ENCODE measurements at regions not wholly inside any gene's neighbourhood (a gene's known extent, or its start where the extent isn't known, plus 50 kb on each side); places are given as distances from the start of the nearest gene placed in this dataset.
"Not testable (repeated sequence)": the region's sequence is repeated elsewhere in the genome, so short reads cannot be mapped to it uniquely, and the experiment has no call there.

DNA sequence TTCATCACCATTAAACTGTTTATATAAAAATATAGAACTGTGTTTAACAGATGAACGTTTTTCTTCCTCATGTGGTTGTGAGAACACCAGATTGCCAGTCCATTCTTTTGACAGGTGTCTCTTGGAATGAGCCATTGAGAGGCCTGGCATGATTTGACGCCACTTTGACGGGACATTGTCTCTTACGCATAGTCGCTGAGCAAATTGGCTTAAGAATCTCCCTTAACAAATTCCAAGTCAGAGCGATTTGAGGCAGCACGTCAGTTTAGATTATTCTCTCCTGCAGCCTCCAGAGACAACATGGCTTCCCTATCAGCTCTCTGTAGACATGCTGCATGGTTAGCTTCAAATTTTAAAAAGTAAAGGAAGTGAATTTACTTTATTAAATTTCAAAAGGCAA lies 510.7 kb upstream of the ACO1 start:
- DNase-seq (ENCODE audit: low read depth in 4 of 4, low spot score in 1 of 4), result no peak

- DNase-seq (ENCODE audit: low read depth in 4 of 4, low spot score in 1 of 4), result no peak
These were observed 490.4 kb upstream of the ACO1 start for GRCh38 chr9:31894008-31894407.

- DNase-seq (ENCODE audit: low read depth in 4 of 4, low spot score in 1 of 4), result no peak
These were observed 476.1 kb upstream of the ACO1 start for GRCh38 chr9:31908158-31908890.

DNA sequence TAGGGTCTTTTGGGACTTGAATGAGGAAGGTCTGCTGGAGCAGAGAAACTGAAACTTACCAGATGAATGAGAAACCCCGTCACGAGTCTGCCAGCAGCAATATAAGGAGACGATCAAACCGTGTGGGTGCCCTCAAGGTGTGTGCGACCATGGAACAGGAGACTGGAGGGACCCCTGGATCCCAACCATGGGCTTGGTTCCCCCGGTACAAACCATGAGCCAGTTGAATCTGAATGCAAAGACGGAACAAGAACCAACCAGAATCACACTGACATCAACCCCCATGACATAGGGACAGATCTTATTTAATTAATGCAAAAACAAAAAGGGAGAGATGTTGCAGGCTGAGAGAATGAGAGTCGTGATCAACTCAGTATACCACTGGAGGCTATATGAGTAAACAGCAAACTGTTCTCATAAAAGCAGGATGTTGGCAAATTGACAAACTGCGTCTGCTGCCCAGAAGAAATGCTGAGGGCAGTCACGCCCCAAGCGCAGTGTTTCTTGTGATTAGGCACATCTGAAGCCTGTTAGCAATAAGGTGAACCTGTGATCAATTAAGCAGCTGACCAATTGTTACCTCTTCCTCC lies 475.5 kb upstream of the ACO1 start:
- no peak for DNase-seq (ENCODE audit: low read depth in 4 of 4, low spot score in 1 of 4)

DNA sequence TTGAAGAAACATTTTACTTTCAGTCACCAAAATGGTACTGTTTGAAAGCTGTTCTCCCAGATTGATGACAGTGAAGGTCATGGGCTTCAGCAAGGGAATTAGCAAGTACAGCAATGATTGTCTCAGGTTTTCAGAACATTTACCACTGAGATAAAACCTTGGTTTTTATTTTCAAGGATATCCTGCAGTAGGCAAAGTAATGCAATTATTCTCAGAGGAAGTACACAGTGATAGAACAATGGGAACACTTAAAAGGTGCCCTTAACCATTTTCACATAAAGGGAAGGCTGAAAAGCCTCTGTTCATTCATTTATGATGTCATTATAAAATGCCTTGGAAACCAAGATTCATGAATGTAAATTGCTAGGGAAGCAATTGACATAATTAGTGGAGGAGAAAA lies 471.8 kb upstream of the ACO1 start:
- no peak for DNase-seq (ENCODE audit: low read depth in 4 of 4, low spot score in 1 of 4)

GRCh38 chr9:31916591-31917241 lies 467.7 kb upstream of the ACO1 start:
- DNase-seq (ENCODE audit: low read depth in 4 of 4, low spot score in 1 of 4), result no peak

GRCh38 chr9:31937737-31938136 lies 446.7 kb upstream of the ACO1 start:
- not testable (repeated sequence) for DNase-seq (ENCODE audit: low read depth in 4 of 4, low spot score in 1 of 4)

GRCh38 chr9:31950756-31951155 lies 433.7 kb upstream of the ACO1 start:
- DNase-seq (ENCODE audit: low read depth in 4 of 4, low spot score in 1 of 4), result no peak

- DNase-seq (ENCODE audit: low read depth in 4 of 4, low spot score in 1 of 4), result no peak
These were observed 425.9 kb upstream of the ACO1 start for GRCh38 chr9:31958572-31958971.

DNA sequence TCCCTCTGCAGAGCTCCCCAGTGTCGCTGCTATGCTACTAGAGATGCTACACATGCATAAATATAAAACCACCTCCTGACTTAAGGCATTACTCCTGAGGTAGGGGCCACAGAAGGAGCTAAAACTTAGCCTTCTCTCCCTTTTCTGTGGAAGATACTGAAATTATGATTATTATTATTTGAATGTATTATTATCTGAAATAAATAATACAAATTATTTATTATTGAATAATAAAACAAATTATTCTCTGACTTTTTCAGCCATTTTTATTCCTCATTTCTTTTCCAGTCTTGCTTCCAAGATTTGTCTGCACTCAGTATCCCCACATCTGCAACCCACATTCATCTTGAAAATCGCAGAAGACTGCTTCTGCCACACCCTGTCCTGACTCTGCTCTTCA lies 414.9 kb upstream of the ACO1 start:
- DNase-seq (ENCODE audit: low read depth in 4 of 4, low spot score in 1 of 4), result no peak

DNA sequence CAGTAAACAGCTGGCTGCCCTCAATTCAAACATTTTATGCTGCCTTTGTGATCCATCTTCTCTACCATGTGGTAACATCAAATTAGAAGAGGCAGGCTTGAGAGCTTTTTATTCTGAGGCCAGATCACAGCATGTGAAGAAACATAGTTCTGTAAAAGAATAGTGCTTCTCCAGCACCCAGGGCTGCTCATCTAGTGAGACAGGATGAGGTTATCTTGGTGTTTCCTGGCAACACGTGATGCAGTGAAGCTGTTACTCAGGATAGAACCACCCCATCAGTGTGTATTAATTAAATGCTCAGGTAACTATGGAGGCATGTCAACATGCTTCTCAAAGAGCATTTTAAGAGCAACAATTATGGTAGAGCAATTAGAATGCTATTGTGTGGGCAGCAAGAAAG lies 400.5 kb upstream of the ACO1 start:
- DNase-seq (ENCODE audit: low read depth in 4 of 4, low spot score in 1 of 4), result no peak

DNA sequence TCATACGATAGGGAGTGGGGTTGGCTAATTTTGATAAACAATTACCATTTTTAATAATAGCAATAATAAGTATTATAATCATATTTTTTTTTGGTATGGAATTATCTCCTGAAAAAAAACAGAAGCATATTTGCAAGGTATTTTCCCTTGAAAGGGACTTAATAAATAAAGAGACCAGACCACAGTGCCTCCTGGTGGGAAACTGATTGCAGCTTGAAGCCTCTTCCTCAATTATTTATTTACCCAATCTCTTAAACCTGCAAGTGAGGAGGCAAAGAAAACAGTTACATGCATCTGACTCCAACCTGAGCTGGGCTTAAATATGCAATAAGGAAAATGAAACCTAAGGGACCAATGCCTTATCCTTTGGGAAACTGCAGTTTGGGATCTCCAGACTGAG lies 388.1 kb upstream of the ACO1 start:
- no peak for DNase-seq (ENCODE audit: low read depth in 4 of 4, low spot score in 1 of 4)

GRCh38 chr9:32004431-32005076 lies 379.9 kb upstream of the ACO1 start:
- DNase-seq (ENCODE audit: low read depth in 4 of 4, low spot score in 1 of 4), result no peak

DNA sequence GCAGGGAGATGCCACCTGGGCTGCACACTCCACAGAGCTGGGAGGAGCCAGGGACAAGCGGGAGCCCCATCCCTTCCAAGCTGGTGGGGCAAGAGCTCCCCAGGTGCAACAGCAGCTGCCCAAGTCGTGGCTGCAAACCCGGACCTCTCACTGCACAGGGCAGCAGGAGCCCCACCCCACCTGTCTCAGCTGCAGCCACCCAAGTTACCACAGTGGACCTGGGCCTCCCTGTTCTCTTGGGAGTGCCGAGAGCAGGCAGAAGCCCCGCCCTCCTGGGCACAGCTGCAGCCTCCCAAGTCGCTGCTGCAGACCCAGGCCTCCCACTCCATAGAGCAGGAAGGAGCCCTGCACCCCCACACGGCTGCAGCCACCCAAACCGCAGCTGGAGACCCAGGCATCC lies 374.1 kb upstream of the ACO1 start:
- DNase-seq (ENCODE audit: low read depth in 4 of 4, low spot score in 1 of 4), result no peak

GRCh38 chr9:32011049-32011448 lies 373.4 kb upstream of the ACO1 start:
- no peak for DNase-seq (ENCODE audit: low read depth in 4 of 4, low spot score in 1 of 4)

DNA sequence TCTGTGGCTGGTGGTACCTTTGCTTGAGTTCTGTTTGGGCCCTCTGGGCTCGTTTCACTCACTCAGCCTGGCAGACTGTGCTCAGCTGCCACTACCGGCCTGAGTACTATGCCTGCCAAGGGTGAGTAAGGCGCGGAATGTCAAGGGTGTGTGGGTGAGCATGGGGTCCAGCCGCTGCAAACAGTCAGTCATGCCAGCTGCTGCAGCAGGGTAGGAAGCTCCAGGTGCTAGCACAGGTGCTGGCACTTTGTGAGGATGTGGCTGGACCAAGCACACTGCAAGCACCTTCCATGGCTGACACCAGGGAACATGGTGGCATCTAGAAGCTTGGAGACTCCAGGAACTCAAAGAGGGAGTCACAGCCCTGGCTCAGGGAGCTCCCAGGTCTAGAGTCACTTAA lies 368.6 kb upstream of the ACO1 start:
- no peak for DNase-seq (ENCODE audit: low read depth in 4 of 4, low spot score in 1 of 4)

DNA sequence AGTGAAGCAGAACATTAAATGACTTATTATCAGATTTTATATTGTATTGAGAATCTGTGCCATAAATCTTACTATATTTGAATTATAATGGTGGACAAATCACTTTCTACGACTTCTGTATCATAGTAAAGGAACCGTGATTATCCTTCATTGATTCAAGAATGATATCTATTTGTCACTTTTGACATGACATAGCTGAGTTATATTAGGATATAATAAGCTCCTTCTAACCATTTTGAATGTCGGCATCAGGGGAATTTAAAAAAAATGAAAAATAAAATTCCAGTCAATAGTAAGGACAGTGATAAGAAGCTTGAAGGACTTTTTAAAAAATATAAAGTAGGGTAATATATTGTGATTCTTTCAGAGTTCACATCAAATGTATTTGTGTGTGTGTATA lies 338.9 kb upstream of the ACO1 start:
- no peak for DNase-seq (ENCODE audit: low read depth in 4 of 4, low spot score in 1 of 4)

DNA sequence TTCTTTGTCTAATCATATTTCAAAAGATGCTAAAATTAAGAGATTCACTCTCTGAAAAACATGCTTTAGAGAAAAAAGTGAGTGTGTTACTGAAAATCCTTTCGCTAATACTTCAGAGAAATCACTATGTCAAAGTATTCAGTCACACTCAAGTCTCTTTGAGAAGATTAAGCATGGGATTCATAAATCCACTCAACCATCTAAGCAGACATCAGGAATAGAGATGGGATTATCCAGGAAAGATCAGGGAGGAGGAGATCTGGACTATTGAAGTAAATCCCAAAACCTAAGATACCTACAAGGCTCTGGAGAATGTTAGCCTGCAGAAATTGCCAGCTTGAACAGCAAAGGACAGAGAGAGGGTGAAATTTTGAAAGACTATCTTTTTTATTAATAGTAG lies 317.2 kb upstream of the ACO1 start:
- no peak for DNase-seq (ENCODE audit: low read depth in 4 of 4, low spot score in 1 of 4)

- DNase-seq (ENCODE audit: low read depth in 4 of 4, low spot score in 1 of 4), result no peak
These were observed 315.2 kb upstream of the ACO1 start for GRCh38 chr9:32069169-32069813.

DNA sequence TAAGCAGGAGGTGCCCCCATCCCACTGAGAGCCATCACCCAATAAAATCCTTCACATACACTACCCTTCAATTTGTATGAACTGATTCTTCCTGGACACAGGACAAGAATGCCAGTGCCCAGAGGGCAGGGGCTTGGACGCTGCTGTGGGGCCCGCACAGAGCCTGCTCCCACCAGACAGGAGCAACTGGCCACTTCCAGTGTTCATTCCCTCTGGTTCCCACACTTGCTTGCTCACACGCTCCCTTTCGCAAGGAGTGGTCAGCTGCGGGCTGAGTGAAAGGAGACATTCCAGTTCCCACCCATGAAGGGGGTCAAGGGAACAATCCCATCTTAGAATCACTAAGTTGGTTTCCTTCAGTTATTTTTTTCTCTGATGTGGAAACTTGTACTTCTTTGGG lies 314.5 kb upstream of the ACO1 start:
- DNase-seq (ENCODE audit: low read depth in 4 of 4, low spot score in 1 of 4), result no peak

DNA sequence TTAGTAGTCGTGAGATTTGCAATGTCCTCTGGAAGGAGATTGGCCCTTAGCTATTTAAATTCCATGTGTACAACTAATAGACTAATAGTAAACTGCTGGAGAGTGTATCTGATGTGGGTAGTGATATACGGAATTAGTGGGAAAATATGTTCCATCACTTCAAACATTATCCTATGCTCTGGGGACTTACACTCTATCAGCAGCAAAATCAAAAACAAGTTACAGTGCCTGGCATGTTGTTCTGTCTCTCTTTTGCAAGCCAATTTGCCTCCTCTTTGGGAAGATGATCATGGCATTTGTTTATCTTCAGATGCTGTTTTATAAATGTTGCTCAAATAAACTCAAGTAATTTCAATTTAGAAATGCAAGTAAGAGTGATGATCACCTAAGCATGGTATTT lies 311.9 kb upstream of the ACO1 start:
- no peak for DNase-seq (ENCODE audit: low read depth in 4 of 4, low spot score in 1 of 4)

GRCh38 chr9:32092031-32092430 lies 292.4 kb upstream of the ACO1 start:
- DNase-seq (ENCODE audit: low read depth in 4 of 4, low spot score in 1 of 4), result no peak

All from stimulated activated CD4-positive, alpha-beta T cell treated with anti-CD3 and anti-CD28 coated beads, Interleukin-1b, Interleukin-23, amount 100 ng/mL, for 24 hours (primary cell).